Retinal pigment epithelial cell (primary cell): ENCODE measurements at regions not wholly inside any gene's neighbourhood (a gene's known extent, or its start where the extent isn't known, plus 50 kb on each side); places are given as distances from the start of the nearest gene placed in this dataset.

Experiments used
- DNase-seq: peaks from one replicate; pipeline ENCODE4 v3.0.0-alpha.2; 2010; ENCODE audit warnings: low read depth
- H3K4me3 ChIP-seq: 2 replicates; pipeline ENCODE4 v1.5.1; 2011; ENCODE audit warnings: mild to moderate bottlenecking, low read length, control low read depth, moderate library complexity
- TF ChIP-seq, protein P1 (sequence below): conservative IDR thresholded peaks from 2 replicates; pipeline ENCODE4 v1.5.1; 2011; ENCODE audit warnings: low read depth, low read length, control low read depth, inconsistent platforms

DNA sequence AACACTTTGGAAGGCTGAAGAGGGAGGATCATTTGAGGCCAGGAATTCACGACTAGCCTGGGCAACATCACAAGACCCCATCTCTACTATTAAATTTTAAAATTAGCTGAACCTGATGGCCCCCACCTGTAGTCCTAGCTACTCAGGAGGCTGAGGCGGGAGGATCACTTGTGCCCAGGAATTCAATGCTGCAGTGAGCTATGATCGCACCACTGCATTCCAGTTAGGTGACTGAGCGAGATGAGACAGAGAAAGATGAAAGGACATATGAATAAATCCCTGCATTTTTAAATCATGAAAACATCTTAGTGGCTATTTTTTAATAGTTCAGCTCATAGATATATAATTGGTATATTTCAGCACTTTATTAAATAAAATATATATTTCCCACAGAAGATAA lies 93.8 kb downstream of the GPR63 start:
- H3K4me3 ChIP-seq = no peak overlapping the region
- TF ChIP-seq, protein P1, sequence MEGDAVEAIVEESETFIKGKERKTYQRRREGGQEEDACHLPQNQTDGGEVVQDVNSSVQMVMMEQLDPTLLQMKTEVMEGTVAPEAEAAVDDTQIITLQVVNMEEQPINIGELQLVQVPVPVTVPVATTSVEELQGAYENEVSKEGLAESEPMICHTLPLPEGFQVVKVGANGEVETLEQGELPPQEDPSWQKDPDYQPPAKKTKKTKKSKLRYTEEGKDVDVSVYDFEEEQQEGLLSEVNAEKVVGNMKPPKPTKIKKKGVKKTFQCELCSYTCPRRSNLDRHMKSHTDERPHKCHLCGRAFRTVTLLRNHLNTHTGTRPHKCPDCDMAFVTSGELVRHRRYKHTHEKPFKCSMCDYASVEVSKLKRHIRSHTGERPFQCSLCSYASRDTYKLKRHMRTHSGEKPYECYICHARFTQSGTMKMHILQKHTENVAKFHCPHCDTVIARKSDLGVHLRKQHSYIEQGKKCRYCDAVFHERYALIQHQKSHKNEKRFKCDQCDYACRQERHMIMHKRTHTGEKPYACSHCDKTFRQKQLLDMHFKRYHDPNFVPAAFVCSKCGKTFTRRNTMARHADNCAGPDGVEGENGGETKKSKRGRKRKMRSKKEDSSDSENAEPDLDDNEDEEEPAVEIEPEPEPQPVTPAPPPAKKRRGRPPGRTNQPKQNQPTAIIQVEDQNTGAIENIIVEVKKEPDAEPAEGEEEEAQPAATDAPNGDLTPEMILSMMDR = no peak
- no peak for DNase-seq

DNA sequence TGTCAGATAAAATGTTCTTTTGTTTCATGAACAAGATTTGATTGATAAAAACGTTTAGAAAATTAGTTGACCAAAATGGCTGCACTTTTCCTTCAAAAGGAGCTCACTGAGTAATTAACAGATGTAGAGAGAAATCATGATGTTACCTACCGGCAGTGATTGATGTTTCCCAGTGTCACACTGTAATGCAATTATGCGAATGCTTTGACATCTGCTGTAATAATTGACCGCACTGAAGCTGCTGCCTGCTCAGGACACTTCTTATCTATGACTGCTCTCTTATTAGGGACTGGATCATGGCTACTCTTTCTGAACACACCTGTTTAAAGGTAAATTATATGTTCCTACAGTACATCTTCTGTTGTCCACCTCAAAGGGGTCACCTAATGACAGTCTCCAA lies 94.6 kb downstream of the GPR63 start:
- DNase-seq = no peak
- TF ChIP-seq, protein P1 = no peak
- no peak overlapping the region for H3K4me3 ChIP-seq

DNA sequence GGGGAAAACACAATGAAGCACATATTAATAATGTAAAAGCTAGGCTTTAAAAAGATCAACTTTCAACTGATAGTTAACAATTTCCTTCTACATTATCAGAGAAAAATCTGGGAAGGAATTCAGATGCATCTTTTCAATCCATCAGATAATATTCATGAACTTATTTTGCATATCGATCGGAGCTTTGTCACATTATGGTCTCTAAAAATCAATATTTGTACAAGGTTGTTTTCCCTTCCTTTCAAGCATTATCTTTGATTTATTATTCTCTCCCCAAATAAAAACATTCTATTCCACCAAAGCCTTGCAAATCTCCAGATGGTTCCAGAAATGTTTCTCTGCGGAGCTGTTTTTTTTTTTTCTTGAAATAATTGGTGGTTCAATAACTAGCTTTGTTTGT lies 101.9 kb downstream of the GPR63 start:
- TF ChIP-seq, protein P1 = no peak
- H3K4me3 ChIP-seq = no peak overlapping the region
- DNase-seq = no peak

DNA sequence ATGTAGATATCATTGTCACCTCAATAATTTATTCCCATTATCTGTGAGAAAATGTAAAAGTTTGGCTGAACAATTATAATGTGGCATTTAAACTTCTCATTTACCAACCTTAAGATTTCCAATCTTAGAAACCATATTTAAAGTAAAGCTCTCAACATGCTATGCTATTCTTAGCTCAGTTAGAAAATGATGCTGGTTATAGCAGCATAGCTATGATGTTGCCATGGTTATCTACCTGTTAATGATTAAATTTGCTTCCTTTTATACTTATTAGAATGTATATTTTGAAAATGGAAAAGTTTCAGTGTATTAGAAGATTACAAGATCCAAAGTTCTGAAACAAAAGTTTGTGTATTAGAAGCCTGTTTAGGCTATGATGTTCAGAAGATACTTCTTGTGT lies 110.1 kb downstream of the GPR63 start:
- TF ChIP-seq, protein P1 = no peak
- DNase-seq = no peak
- no peak overlapping the region for H3K4me3 ChIP-seq

DNA sequence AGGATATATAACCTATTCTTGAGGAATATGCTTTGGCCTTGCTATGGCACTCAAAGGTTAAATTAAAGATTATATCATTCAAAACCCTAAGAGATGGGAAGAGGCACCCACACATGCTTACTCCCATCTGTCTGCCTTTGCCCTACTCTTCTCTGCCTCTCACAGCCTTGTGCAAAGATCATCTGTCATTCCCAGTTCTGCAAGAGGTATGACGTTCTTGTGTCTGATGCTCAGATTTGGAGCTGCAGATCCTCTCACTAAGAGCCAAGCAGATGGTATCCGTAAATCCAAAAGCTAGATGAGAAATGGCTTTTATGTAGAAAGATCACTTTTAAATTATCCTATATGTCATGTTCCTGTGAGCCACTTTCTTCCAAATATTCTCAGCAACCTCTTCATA lies 112.0 kb downstream of the GPR63 start:
- no peak overlapping the region for H3K4me3 ChIP-seq
- TF ChIP-seq, protein P1 = no peak
- DNase-seq = no peak

DNA sequence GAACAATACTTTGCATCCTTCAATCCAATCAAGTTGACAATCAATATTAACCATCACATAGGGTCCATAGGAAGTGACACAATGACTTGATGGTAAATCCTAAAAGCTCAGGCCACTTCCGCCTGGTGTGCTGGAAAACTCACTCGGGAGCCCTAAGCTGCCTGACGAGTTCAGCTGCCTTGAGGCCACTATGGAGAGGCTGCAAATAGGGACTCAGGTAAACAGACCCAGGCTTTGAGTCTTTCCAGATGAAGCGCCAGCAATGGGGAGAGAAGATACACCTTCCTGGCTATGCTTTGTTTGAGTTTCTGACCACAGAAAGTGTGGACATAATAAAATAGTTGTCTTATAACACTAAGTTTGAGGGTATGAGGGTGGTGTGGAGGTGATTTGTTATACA lies 112.6 kb downstream of the GPR63 start:
- TF ChIP-seq, protein P1 = no peak
- no peak for DNase-seq
- no peak overlapping the region for H3K4me3 ChIP-seq

DNA sequence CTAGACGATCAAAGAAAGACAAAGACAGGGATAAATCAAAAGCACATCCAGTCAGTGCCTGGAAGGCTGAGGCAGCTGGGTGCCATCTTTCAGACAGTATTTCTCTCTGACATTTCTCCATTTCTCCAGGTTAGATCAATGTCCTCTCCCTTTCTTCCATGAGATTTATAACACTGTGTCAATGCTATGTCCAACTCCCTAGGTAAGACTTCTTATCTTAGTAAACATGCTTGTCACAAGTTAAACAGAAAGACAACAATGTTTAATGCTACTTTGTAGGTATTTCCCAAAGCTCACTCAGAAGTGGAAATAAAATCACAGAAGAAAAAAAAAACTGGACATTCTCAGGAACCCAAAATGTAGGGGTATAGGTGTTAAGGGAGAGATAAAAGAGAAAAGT lies 113.9 kb downstream of the GPR63 start:
- no peak for DNase-seq
- TF ChIP-seq, protein P1 = no peak
- H3K4me3 ChIP-seq = no peak overlapping the region
